Adipocyte (in vitro differentiated cells): ENCODE measurements at regions not wholly inside any gene's neighbourhood (a gene's known extent, or its start where the extent isn't known, plus 50 kb on each side); places are given as distances from the start of the nearest gene placed in this dataset.

Source experiments
- DNase-seq: peaks from one replicate; pipeline ENCODE4 v3.0.0-alpha.2; 2015; ENCODE audit warnings: low read depth
- H3K27me3 ChIP-seq: replicated peaks from 2 replicates; pipeline ENCODE4 v1.7.0; 2013; ENCODE audit warnings: mild to moderate bottlenecking, low read length, moderate library complexity; ENCODE audit not compliant: control insufficient read depth, insufficient read depth
- H3K36me3 ChIP-seq: 2 replicates; pipeline ENCODE4 v1.7.0; 2013; ENCODE audit warnings: low read length, mild to moderate bottlenecking, moderate library complexity; ENCODE audit not compliant: control insufficient read depth, insufficient read depth, severe bottlenecking
- H3K4me1 ChIP-seq: 2 replicates; pipeline ENCODE4 v1.7.0; 2013; ENCODE audit warnings: mild to moderate bottlenecking, low read length, moderate library complexity; ENCODE audit not compliant: control insufficient read depth, insufficient read depth
- H3K4me3 ChIP-seq: 2 replicates; pipeline ENCODE4 v1.7.0; 2013; ENCODE audit warnings: mild to moderate bottlenecking, low read length, moderate library complexity
- H3K9ac ChIP-seq: 2 replicates; pipeline ENCODE4 v1.7.0; 2013; ENCODE audit warnings: mild to moderate bottlenecking, low read length, moderate library complexity
- H3K9me3 ChIP-seq: 2 replicates; pipeline ENCODE4 v1.7.0; 2013; ENCODE audit warnings: mild to moderate bottlenecking, low read length, moderate library complexity; ENCODE audit not compliant: control insufficient read depth

GRCh38 chr14:25150934-25151790 lies 101.2 kb upstream of the STXBP6 start:
- H3K4me1 ChIP-seq, result peaks cover 7% of the 10 kb centered on the region
- H3K9me3 ChIP-seq, result no peaks in the 10 kb centered on the region
- no peaks in the 10 kb centered on the region for H3K27me3 ChIP-seq
- H3K4me3 ChIP-seq, result no peak overlapping the region
- H3K9ac ChIP-seq, result peak overlapping the region; percentile 31
- H3K36me3 ChIP-seq, result no peaks in the 10 kb centered on the region
- DNase-seq, result peak; percentile 91

DNA sequence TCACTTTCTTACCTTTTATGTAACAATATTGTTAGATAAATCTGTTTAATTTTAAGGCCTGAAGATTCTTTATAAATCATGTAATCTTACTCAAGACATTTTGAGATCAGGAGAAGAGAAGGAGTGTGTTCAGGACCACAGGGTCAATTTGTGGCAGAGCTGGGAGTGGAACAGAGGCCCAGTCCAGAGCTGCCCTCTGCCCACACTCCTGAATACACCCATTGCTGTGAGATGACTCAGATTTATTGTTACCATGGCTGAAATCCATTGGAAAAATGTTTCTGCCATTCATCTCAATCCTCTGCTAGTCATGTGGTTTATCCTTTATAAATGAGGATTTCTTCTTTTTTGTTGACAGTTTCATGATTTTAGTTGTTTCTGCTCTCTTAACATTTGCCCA lies 100.5 kb upstream of the STXBP6 start:
- Histone ChIP-seq H3K36me3 (no peaks in the 10 kb centered on the region), H3K9ac (peak overlapping the region; percentile 4), H3K9me3 (no peaks in the 10 kb centered on the region), H3K27me3 (no peaks in the 10 kb centered on the region), H3K4me1 (peaks cover 7% of the 10 kb centered on the region), H3K4me3 (no peak overlapping the region)
- peak; percentile 64 for DNase-seq

- no peak overlapping the region for H3K4me3 ChIP-seq
- DNase-seq, result no peak
- H3K36me3 ChIP-seq, result no peaks in the 10 kb centered on the region
- H3K9me3 ChIP-seq, result no peaks in the 10 kb centered on the region
- no peaks in the 10 kb centered on the region for H3K4me1 ChIP-seq
- H3K9ac ChIP-seq, result no peak overlapping the region
- H3K27me3 ChIP-seq, result peaks cover 8% of the 10 kb centered on the region
Measured at GRCh38 chr14:25140411-25140810, 90.5 kb upstream of the STXBP6 start.

- DNase-seq, result no peak
- H3K36me3 ChIP-seq, result no peaks in the 10 kb centered on the region
- H3K9me3 ChIP-seq, result no peaks in the 10 kb centered on the region
- H3K9ac ChIP-seq, result no peak overlapping the region
- peaks cover 8% of the 10 kb centered on the region for H3K27me3 ChIP-seq
- H3K4me3 ChIP-seq, result no peak overlapping the region
- no peaks in the 10 kb centered on the region for H3K4me1 ChIP-seq
Measured at GRCh38 chr14:25136811-25137210, 86.9 kb upstream of the STXBP6 start.

GRCh38 chr14:25134184-25134583 lies 84.2 kb upstream of the STXBP6 start:
- Histone ChIP-seq H3K27me3 (peaks cover 8% of the 10 kb centered on the region), H3K9ac (no peak overlapping the region), H3K4me1 (no peaks in the 10 kb centered on the region), H3K36me3 (no peaks in the 10 kb centered on the region), H3K4me3 (no peak overlapping the region), H3K9me3 (no peaks in the 10 kb centered on the region)
- no peak for DNase-seq

GRCh38 chr14:25132732-25133422 lies 82.9 kb upstream of the STXBP6 start:
- H3K9ac ChIP-seq, result no peak overlapping the region
- peaks cover 8% of the 10 kb centered on the region for H3K27me3 ChIP-seq
- H3K4me3 ChIP-seq, result no peak overlapping the region
- no peaks in the 10 kb centered on the region for H3K9me3 ChIP-seq
- no peaks in the 10 kb centered on the region for H3K4me1 ChIP-seq
- DNase-seq, result peak; percentile 73
- no peaks in the 10 kb centered on the region for H3K36me3 ChIP-seq

GRCh38 chr14:25132094-25132493 lies 82.1 kb upstream of the STXBP6 start:
- no peak for DNase-seq
- no peak overlapping the region for H3K9ac ChIP-seq
- peaks cover 8% of the 10 kb centered on the region for H3K27me3 ChIP-seq
- no peaks in the 10 kb centered on the region for H3K9me3 ChIP-seq
- H3K4me3 ChIP-seq, result no peak overlapping the region
- H3K4me1 ChIP-seq, result no peaks in the 10 kb centered on the region
- H3K36me3 ChIP-seq, result no peaks in the 10 kb centered on the region

DNA sequence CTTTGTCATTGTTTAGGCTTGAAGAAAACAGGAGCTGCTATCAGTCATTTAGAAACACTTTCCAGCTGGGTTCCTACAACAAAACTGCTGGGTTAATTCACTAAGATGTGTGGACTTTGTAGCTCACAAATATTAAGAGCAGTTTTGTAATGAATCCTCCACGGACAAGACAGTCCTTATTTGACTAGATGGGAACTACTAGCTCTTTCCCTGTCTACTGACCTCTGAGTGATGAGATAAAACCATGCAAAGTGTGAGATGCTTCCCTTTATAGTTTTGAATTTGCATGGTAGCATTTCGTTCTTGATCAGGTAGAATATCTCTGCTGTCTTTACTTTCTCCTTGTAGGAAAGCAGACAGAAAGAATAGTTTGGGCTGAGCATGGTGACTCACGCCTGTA lies 72.9 kb upstream of the STXBP6 start:
- H3K4me3 ChIP-seq, result no peak overlapping the region
- DNase-seq, result no peak
- no peak overlapping the region for H3K9ac ChIP-seq
- H3K27me3 ChIP-seq, result no peaks in the 10 kb centered on the region
- H3K36me3 ChIP-seq, result no peaks in the 10 kb centered on the region
- no peaks in the 10 kb centered on the region for H3K9me3 ChIP-seq
- peaks cover 15% of the 10 kb centered on the region for H3K4me1 ChIP-seq

GRCh38 chr14:25122211-25122610 lies 72.3 kb upstream of the STXBP6 start:
- no peak overlapping the region for H3K9ac ChIP-seq
- H3K4me3 ChIP-seq, result no peak overlapping the region
- H3K4me1 ChIP-seq, result peaks cover 15% of the 10 kb centered on the region
- H3K9me3 ChIP-seq, result no peaks in the 10 kb centered on the region
- no peaks in the 10 kb centered on the region for H3K27me3 ChIP-seq
- H3K36me3 ChIP-seq, result no peaks in the 10 kb centered on the region
- peak; percentile 56 for DNase-seq

- Histone ChIP-seq H3K27me3 (no peaks in the 10 kb centered on the region), H3K36me3 (no peaks in the 10 kb centered on the region), H3K9me3 (no peaks in the 10 kb centered on the region), H3K9ac (no peak overlapping the region), H3K4me3 (no peak overlapping the region), H3K4me1 (peaks cover 15% of the 10 kb centered on the region)
- DNase-seq, result peak; percentile 89
Measured at GRCh38 chr14:25121337-25122129, 71.6 kb upstream of the STXBP6 start.

DNA sequence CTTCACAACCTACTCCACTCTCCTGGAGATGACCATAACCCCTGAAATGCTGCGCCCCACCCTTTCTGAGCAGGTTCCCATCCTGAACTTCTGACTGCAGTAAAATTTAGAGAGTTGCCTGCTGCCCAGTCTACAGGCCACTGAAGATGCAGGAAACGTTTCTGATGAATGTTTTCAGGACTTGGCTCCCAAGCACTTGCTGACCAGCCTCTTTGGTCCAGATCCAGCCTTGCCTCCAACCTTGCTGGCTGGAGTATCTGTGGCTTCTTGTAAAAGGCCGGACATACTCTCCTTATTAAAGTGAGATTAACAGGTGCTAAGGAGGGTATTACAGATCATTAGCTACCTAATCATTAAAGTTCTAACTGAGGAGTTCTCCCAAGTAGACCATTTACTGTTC lies 70.3 kb upstream of the STXBP6 start:
- Histone ChIP-seq H3K36me3 (no peaks in the 10 kb centered on the region), H3K27me3 (no peaks in the 10 kb centered on the region), H3K4me1 (peaks cover 15% of the 10 kb centered on the region), H3K9me3 (no peaks in the 10 kb centered on the region), H3K4me3 (no peak overlapping the region), H3K9ac (no peak overlapping the region)
- no peak for DNase-seq
